Caco-2 (cell line): ENCODE measurements at regions not wholly inside any gene's neighbourhood (a gene's known extent, or its start where the extent isn't known, plus 50 kb on each side); places are given as distances from the start of the nearest gene placed in this dataset.

ENCODE experiments used
- BruUV-seq: library from RNA; stranded (reverse); fragments of 400-500 nt; replicated peaks from 2 replicates; lab custom pipeline; 2021; lab: Mats Ljungman, UMichigan
- CTCF ChIA-PET: fragments of 300-600 bp; sonication (Branson Sonifier 250); formaldehyde crosslinking; loops from one replicate; lab custom pipeline; 2022; ENCODE audit warnings: antibody characterized with exemption; lab: Charles Lee
- POLR2A ChIA-PET: fragments of 300-600 bp; sonication (Branson Sonifier 250); formaldehyde crosslinking; loops from one replicate; lab custom pipeline; 2022; ENCODE audit warnings: antibody characterized with exemption; lab: Charles Lee
- DNase-seq, 2 experiments: peaks; one replicate each; pipeline versions ENCODE4 v3.0.0 to v3.0.0-alpha.2; 2020 to 2022
- H3K27me3 ChIP-seq: replicated peaks from 2 replicates; pipeline ENCODE4 v1.6.0; 2011; ENCODE audit warnings: low read length; ENCODE audit not compliant: control insufficient read depth, insufficient read depth
- H3K36me3 ChIP-seq: 2 replicates; pipeline ENCODE4 v1.5.1; 2011; ENCODE audit warnings: low read length; ENCODE audit not compliant: control insufficient read depth, insufficient read depth
- H3K4me1 ChIP-seq: fragments of 250-450 bp; sonication (Bioruptor Pico); 2 replicates; pipeline ENCODE4 v1.5.1; 2020; ENCODE audit warnings: mild to moderate bottlenecking
- H3K4me3 ChIP-seq: 2 replicates; pipeline ENCODE4 v1.5.1; 2011; ENCODE audit warnings: low read depth, mild to moderate bottlenecking, control low read depth, low read length
- H3K9me3 ChIP-seq: fragments of 250-450 bp; sonication (Bioruptor Pico); 2 replicates; pipeline ENCODE4 v1.5.1; 2020; ENCODE audit warnings: mild to moderate bottlenecking, moderate library complexity
- H3K27ac Mint-ChIP-seq: one replicate; pipeline ENCODE4 v1.8.0; 2022; ENCODE audit warnings: mixed read lengths; ENCODE audit not compliant: unreplicated experiment
- H3K27me3 Mint-ChIP-seq: one replicate; pipeline ENCODE4 v1.8.0; 2022; ENCODE audit warnings: mixed read lengths; ENCODE audit not compliant: insufficient read depth, unreplicated experiment
- H3K36me3 Mint-ChIP-seq: one replicate; pipeline ENCODE4 v1.8.0; 2022; ENCODE audit warnings: mild to moderate bottlenecking, mixed read lengths; ENCODE audit not compliant: insufficient read depth, unreplicated experiment
- H3K4me1 Mint-ChIP-seq: one replicate; pipeline ENCODE4 v1.8.0; 2022; ENCODE audit warnings: low read depth, mixed read lengths; ENCODE audit not compliant: unreplicated experiment
- H3K4me3 Mint-ChIP-seq: one replicate; pipeline ENCODE4 v1.8.0; 2022; ENCODE audit warnings: mild to moderate bottlenecking, moderate library complexity, mixed read lengths; ENCODE audit not compliant: unreplicated experiment
- H3K9me3 Mint-ChIP-seq: one replicate; pipeline ENCODE4 v1.8.0; 2022; ENCODE audit warnings: mixed read lengths; ENCODE audit not compliant: unreplicated experiment
- intact Hi-C: fragments of 100-400 bp; cut with micrococcal nuclease; formaldehyde crosslinking; loops from one replicate; pipeline ENCODE4 v1.10.0; 2022; ENCODE audit not compliant: unreplicated experiment
- TF ChIP-seq, protein P1 (sequence below), 2 experiments: fragments of 200-600 bp in 1 of 2; IDR thresholded peaks; 1 replicate in 1 of 2; 2 replicates in 1 of 2; pipeline versions ENCODE4 v1.5.1 to v1.8.0; 2011 to 2022; ENCODE audit warnings: antibody characterized with exemption in 1 of 2, control low read depth in 1 of 2, inconsistent platforms in 1 of 2, low read depth in 1 of 2, low read length in 1 of 2, mild to moderate bottlenecking in 1 of 2, moderate library complexity in 1 of 2; ENCODE audit not compliant: insufficient read depth in 1 of 2, severe bottlenecking in 1 of 2, unreplicated experiment in 1 of 2

DNA sequence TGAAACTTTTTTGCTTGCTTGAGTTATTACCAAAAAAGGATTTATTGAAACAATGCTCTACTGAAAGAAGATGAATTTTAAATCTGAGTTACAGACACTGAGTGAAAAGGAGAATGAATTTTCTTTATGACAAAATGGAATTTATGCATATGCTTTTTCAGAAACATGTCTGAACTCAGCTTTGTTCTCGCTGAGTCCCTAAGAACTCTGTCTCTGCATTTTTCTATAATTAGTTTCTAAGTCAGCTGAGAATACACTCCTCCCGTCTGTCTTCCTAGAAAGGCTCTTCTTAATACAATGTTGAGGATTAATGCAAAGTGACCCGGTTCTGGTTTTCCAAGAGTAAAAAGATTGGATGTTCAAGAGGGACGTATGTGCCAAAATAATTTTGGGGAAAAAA lies 463.5 kb downstream of the NKX6-1 start:
- H3K27ac Mint-ChIP-seq: no peak overlapping the region
- H3K4me1 Mint-ChIP-seq: no peaks in the 10 kb centered on the region
- TF ChIP-seq, protein P1, sequence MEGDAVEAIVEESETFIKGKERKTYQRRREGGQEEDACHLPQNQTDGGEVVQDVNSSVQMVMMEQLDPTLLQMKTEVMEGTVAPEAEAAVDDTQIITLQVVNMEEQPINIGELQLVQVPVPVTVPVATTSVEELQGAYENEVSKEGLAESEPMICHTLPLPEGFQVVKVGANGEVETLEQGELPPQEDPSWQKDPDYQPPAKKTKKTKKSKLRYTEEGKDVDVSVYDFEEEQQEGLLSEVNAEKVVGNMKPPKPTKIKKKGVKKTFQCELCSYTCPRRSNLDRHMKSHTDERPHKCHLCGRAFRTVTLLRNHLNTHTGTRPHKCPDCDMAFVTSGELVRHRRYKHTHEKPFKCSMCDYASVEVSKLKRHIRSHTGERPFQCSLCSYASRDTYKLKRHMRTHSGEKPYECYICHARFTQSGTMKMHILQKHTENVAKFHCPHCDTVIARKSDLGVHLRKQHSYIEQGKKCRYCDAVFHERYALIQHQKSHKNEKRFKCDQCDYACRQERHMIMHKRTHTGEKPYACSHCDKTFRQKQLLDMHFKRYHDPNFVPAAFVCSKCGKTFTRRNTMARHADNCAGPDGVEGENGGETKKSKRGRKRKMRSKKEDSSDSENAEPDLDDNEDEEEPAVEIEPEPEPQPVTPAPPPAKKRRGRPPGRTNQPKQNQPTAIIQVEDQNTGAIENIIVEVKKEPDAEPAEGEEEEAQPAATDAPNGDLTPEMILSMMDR (IDR thresholded peaks at IDR 0.05; ENCODE audit: insufficient read depth in 1 of 2, low read depth in 1 of 2, low read length in 1 of 2, severe bottlenecking in 1 of 2, unreplicated experiment in 1 of 2): no peak
- no peaks in the 10 kb centered on the region for H3K9me3 Mint-ChIP-seq
- Histone ChIP-seq H3K27me3 (no peaks in the 10 kb centered on the region), H3K4me1 (no peaks in the 10 kb centered on the region), H3K36me3 (no peaks in the 10 kb centered on the region), H3K9me3 (no peaks in the 10 kb centered on the region), H3K4me3 (no peak overlapping the region)
- intact Hi-C loops: no loop called here
- no peaks in the 10 kb centered on the region for H3K36me3 Mint-ChIP-seq
- H3K4me3 Mint-ChIP-seq: no peak overlapping the region
- DNase-seq: no peak
- ChIA-PET CTCF (no interaction called here), POLR2A (no interaction called here)
- H3K27me3 Mint-ChIP-seq: no peaks in the 10 kb centered on the region
- no TSS peak for BruUV-seq

GRCh38 chr4:84032372-84032771 lies 466.7 kb downstream of the NKX6-1 start:
- intact Hi-C loops: no loop called here
- CTCF ChIA-PET: no interaction called here
- BruUV-seq: no TSS peak
- Histone ChIP-seq H3K4me1 (no peaks in the 10 kb centered on the region), H3K27me3 (no peaks in the 10 kb centered on the region), H3K4me3 (no peak overlapping the region), H3K9me3 (no peaks in the 10 kb centered on the region), H3K36me3 (no peaks in the 10 kb centered on the region; the same call in 1 of the 2 replicates)
- Mint-ChIP-seq H3K27ac (no peak overlapping the region), H3K36me3 (peaks cover 5% of the 10 kb centered on the region), H3K9me3 (no peaks in the 10 kb centered on the region), H3K27me3 (no peaks in the 10 kb centered on the region), H3K4me1 (no peaks in the 10 kb centered on the region), H3K4me3 (no peak overlapping the region)
- TF ChIP-seq, protein P1 (IDR thresholded peaks at IDR 0.05; ENCODE audit: insufficient read depth in 1 of 2, low read depth in 1 of 2, low read length in 1 of 2, severe bottlenecking in 1 of 2, unreplicated experiment in 1 of 2): no peak
- no peak for DNase-seq
- POLR2A ChIA-PET: no interaction called here

DNA sequence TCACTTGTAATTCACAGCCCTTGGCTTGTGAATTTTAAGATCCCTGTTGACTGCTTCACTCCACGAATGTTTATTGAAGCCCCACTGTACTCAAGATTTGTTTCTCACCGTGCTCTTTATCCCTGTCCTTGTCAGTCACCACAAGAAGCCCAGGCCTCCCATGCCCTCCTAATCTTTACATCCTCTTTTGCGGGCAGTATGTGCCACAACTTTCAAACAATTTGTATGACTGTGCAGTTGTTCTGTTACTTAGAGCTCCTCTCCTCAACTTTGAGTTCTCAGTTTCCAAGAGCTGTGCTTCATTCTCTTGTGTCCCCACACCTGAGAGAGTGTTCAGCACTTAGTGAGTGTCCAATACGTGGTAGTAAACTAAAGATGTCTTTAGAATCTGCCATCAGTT lies 467.7 kb downstream of the NKX6-1 start:
- H3K4me1 Mint-ChIP-seq: no peaks in the 10 kb centered on the region
- POLR2A ChIA-PET: no interaction called here
- H3K4me3 Mint-ChIP-seq: no peak overlapping the region
- no peak overlapping the region for H3K27ac Mint-ChIP-seq
- H3K36me3 Mint-ChIP-seq: peaks cover 5% of the 10 kb centered on the region
- H3K27me3 ChIP-seq: no peaks in the 10 kb centered on the region
- BruUV-seq: no TSS peak
- intact Hi-C loops: no loop called here
- H3K4me1 ChIP-seq: no peaks in the 10 kb centered on the region
- H3K9me3 Mint-ChIP-seq: no peaks in the 10 kb centered on the region
- H3K4me3 ChIP-seq: no peak overlapping the region
- TF ChIP-seq, protein P1 (IDR thresholded peaks at IDR 0.05; ENCODE audit: insufficient read depth in 1 of 2, low read depth in 1 of 2, low read length in 1 of 2, severe bottlenecking in 1 of 2, unreplicated experiment in 1 of 2): no peak
- H3K27me3 Mint-ChIP-seq: no peaks in the 10 kb centered on the region
- CTCF ChIA-PET: no interaction called here
- no peaks in the 10 kb centered on the region; the same call in 1 of the 2 replicates for H3K36me3 ChIP-seq
- no peaks in the 10 kb centered on the region for H3K9me3 ChIP-seq
- DNase-seq: no peak
